Activated naive CD8-positive, alpha-beta T cell treated with anti-CD3 and anti-CD28 coated beads, Interleukin-2, amount 10 ng/mL, durations not matched to agents 7 days and 5 days (primary cell): ENCODE measurements at regions not wholly inside any gene's neighbourhood (a gene's known extent, or its start where the extent isn't known, plus 50 kb on each side); places are given as distances from the start of the nearest gene placed in this dataset.

Experiments
- ATAC-seq: fragments of 150-1000 bp; cut with Tn5 transposase; one replicate; pipeline ENCODE4 v1.10.0; 2021; ENCODE audit warnings: low read depth, moderate library complexity
- POLR2A ChIA-PET: fragments of 350-600 bp; sonication (Branson Sonifier 250); formaldehyde crosslinking; loops from one replicate; lab custom pipeline; 2021; ENCODE audit warnings: antibody characterized with exemption; lab: Charles Lee
- DNase-seq: peaks from one replicate; pipeline ENCODE4 v3.0.0; 2021
- H3K27ac Mint-ChIP-seq: one replicate; pipeline ENCODE4 v1.8.0; 2022; ENCODE audit warnings: mild to moderate bottlenecking, mixed read lengths
- H3K27me3 Mint-ChIP-seq: one replicate; pipeline ENCODE4 v1.8.0; 2022; ENCODE audit warnings: mild to moderate bottlenecking, moderate library complexity, mixed read lengths
- H3K36me3 Mint-ChIP-seq: one replicate; pipeline ENCODE4 v1.8.0; 2021; ENCODE audit warnings: mild to moderate bottlenecking, mixed read lengths
- H3K4me1 Mint-ChIP-seq: one replicate; pipeline ENCODE4 v1.8.0; 2021; ENCODE audit warnings: mixed read lengths
- H3K4me3 Mint-ChIP-seq: one replicate; pipeline ENCODE4 v1.8.0; 2022; ENCODE audit warnings: mild to moderate bottlenecking, moderate library complexity, mixed read lengths
- H3K9me3 Mint-ChIP-seq: one replicate; pipeline ENCODE4 v1.8.0; 2021; ENCODE audit warnings: mixed read lengths

DNA sequence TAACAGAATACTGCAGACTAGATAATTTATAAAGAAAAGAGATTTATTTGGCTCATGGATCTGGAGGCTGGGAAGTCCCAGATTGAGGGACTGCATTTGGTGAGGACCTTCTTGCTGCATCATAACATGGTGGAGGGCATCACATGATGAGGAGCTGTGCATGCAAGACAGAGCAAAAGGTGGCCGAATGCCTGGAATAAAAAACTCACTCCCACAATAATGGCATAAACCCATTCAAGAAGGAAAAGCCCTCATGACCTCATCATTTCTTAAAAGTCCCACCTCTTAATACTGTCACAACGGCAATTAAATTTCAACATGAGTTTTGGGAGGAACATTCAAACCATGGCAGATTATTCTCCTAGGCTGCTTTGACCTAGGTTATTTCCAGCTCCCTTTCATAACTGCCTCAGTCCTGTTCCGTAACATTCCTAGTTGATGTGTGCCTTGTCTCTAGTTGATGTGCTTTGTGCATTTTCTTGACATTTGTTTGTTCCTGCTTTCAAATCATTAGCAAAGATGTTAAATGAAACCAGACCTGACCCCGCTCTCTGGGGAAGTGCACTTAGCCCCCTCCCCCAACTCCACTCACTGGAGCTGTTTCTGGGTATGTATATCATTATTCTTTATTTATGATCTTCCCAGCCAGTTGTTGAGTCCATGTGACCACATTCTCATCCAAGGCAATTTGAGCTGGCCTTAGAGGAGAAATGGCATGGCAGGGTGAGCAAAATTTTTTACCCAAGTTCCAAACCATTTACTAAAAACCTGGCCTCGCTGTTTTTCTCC is 148.5 kb downstream of the GDAP2 start:
- DNase-seq (no peak), ATAC-seq (no peak)
- peaks cover 5% of the 10 kb centered on the region for H3K4me1 Mint-ChIP-seq
- POLR2A ChIA-PET: no interaction called here
- H3K36me3 Mint-ChIP-seq: no peaks in the 10 kb centered on the region
- no peak overlapping the region for H3K4me3 Mint-ChIP-seq
- H3K9me3 Mint-ChIP-seq: peaks cover 2% of the 10 kb centered on the region
- peaks cover 23% of the 10 kb centered on the region for H3K27me3 Mint-ChIP-seq
- no peak overlapping the region for H3K27ac Mint-ChIP-seq

DNA sequence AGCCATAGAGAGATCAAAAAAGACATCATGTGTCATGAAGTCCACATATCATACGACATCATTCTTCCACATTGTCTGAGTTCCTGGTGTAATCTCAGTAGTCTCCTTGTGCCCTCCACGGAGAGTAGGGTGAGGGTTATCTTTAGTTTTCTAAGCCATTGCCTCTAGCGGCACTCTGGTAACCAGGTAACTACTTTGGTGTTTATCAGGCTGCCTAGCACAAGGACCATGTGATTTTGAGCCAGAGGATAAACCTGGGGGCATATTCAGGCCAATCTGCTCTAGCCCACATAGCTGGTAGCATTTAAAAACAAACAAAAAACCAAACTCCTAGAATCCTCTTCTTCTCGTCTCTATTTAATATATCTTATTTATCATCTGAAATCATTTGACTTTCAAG is 147.4 kb downstream of the GDAP2 start:
- Mint-ChIP-seq H3K27me3 (peaks cover 31% of the 10 kb centered on the region), H3K4me1 (peaks cover 5% of the 10 kb centered on the region), H3K36me3 (no peaks in the 10 kb centered on the region), H3K9me3 (peaks cover 2% of the 10 kb centered on the region), H3K27ac (no peak overlapping the region), H3K4me3 (no peak overlapping the region)
- POLR2A ChIA-PET: no interaction called here
- ATAC-seq: no peak
- no peak for DNase-seq

DNA sequence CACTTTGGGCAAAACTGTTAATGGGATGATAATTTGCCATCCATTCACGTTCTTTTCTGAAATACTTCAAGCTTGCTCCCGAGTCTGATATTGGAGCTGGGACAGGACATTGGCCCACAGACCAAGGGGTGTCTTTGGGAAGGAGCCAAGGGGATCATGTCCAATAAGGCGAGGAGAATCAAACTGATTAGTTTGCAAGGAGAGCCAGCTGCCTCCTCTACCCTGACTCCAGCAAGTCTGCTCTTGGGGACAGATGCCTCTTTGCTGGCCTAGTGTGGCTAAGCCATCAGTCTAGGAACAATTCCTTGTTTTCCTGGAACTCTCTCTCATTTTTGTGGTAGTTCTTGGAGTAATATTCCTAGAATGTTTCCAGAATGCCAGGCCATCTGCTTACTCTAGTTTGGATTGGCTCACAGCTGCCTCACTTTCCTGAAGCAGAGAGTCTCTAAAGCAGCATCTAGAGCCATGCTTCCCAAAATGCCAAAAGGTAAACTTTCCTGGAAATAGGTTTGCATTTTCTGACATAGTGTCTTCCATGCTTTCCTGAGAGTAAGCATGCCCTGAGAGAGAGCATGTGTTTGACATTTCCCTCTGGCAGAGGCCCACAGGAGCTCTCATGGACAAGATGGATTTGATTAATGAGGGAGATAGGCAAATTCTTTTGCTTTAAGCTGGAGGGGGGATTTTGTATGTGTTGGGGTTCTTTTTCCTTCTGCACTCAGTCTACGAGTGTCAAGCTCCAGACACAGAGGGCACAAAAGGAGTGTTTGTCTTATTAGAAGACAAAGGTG is 145.6 kb downstream of the GDAP2 start:
- POLR2A ChIA-PET: no interaction called here
- ATAC-seq (no peak), DNase-seq (no peak)
- no peak overlapping the region for H3K27ac Mint-ChIP-seq
- no peaks in the 10 kb centered on the region for H3K36me3 Mint-ChIP-seq
- peaks cover 5% of the 10 kb centered on the region for H3K4me1 Mint-ChIP-seq
- H3K4me3 Mint-ChIP-seq: no peak overlapping the region
- H3K27me3 Mint-ChIP-seq: peaks cover 27% of the 10 kb centered on the region
- H3K9me3 Mint-ChIP-seq: peaks cover 2% of the 10 kb centered on the region

DNA sequence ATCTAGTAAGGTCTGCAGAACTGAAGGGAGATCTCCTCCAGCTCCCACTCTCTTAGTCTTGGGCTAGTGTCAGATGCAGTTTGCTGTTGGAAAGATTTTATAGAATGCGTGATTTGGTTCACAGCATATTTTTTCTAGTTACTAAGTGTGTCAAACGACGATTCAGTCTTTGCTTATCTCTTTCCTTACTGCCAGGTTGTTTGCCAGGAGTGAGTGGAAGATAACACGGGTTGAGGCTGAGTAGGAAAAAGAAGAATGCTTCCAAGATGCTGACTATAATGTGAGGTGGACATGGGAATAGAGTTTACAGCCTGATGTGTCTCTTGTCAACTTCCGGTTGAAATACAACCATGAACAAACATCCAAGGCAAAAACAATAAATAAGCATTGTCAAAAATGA is 141.4 kb downstream of the GDAP2 start:
- POLR2A ChIA-PET: no interaction called here
- peaks cover 2% of the 10 kb centered on the region for H3K9me3 Mint-ChIP-seq
- ATAC-seq (no peak), DNase-seq (no peak)
- H3K4me1 Mint-ChIP-seq: peaks cover 5% of the 10 kb centered on the region
- no peak overlapping the region for H3K4me3 Mint-ChIP-seq
- H3K27ac Mint-ChIP-seq: no peak overlapping the region
- H3K36me3 Mint-ChIP-seq: no peaks in the 10 kb centered on the region
- peaks cover 19% of the 10 kb centered on the region for H3K27me3 Mint-ChIP-seq

DNA sequence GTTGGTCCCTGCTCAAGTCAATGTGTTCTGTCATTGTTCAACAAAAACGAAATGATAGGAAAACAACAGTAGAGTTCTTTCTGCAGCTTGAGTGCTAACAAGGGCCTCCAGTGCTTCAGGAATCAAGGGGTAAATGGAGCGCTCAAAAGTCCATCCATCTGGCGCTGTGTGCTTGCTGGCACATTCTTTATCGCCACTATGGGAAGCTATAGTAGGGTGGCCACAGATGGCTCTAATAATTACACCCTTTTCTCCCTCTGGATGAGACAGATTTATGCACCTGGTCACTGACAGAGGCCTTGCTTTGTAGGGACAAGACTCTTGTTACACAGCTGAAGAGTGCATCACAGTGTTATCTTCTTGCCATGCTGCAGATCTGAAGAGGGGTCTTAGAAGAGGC is 136.0 kb downstream of the GDAP2 start:
- DNase-seq (no peak), ATAC-seq (no peak)
- H3K27ac Mint-ChIP-seq: no peak overlapping the region
- H3K4me1 Mint-ChIP-seq: no peaks in the 10 kb centered on the region
- no peaks in the 10 kb centered on the region for H3K36me3 Mint-ChIP-seq
- H3K27me3 Mint-ChIP-seq: peaks cover 10% of the 10 kb centered on the region
- H3K9me3 Mint-ChIP-seq: no peaks in the 10 kb centered on the region
- POLR2A ChIA-PET: no interaction called here
- H3K4me3 Mint-ChIP-seq: no peak overlapping the region

DNA sequence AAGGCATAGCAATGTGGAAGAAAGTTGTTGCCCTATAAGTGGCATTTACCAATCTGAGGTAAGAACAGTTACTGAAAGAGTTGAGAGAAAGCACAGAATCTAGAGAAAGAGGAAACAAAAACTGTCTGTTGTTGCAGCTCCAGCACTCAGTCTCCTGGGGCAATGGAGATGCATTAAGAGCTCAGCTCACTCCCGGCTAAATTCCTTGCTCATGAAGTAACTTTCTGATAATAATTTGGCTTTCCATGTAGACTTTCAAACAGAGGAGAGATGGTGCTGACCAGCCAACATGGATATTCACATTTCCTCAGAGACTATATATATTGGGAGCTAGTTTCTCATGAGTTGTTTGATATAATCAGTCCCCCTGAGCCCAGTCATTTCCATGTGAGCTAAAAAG is 135.3 kb downstream of the GDAP2 start:
- ATAC-seq: no peak
- Mint-ChIP-seq H3K27ac (no peak overlapping the region), H3K4me1 (no peaks in the 10 kb centered on the region), H3K36me3 (no peaks in the 10 kb centered on the region), H3K27me3 (peaks cover 10% of the 10 kb centered on the region), H3K4me3 (no peak overlapping the region), H3K9me3 (no peaks in the 10 kb centered on the region)
- no peak for DNase-seq
- POLR2A ChIA-PET: no interaction called here

DNA sequence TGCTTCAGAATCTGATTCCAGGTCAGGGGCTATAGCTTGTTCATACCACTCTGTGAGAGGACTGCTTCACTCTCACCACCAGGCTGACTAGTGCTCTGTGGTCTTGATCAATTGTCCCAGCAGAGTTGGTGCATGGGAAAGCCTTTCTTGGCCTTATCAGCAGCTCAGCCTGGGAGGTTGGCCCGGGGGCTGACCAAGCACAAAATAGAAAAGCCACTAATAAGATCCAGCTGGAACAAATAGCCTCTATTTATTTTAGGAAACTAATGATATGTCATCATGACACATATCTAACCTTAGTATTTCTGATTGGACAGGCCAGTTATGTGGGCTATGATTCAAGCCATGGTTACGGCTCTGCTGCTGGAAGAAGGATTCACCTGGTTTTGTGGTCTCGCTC is 134.2 kb downstream of the GDAP2 start:
- DNase-seq (no peak), ATAC-seq (no peak)
- no peaks in the 10 kb centered on the region for H3K36me3 Mint-ChIP-seq
- POLR2A ChIA-PET: no interaction called here
- no peak overlapping the region for H3K4me3 Mint-ChIP-seq
- no peak overlapping the region for H3K27ac Mint-ChIP-seq
- peaks cover 10% of the 10 kb centered on the region for H3K27me3 Mint-ChIP-seq
- H3K9me3 Mint-ChIP-seq: no peaks in the 10 kb centered on the region
- no peaks in the 10 kb centered on the region for H3K4me1 Mint-ChIP-seq

DNA sequence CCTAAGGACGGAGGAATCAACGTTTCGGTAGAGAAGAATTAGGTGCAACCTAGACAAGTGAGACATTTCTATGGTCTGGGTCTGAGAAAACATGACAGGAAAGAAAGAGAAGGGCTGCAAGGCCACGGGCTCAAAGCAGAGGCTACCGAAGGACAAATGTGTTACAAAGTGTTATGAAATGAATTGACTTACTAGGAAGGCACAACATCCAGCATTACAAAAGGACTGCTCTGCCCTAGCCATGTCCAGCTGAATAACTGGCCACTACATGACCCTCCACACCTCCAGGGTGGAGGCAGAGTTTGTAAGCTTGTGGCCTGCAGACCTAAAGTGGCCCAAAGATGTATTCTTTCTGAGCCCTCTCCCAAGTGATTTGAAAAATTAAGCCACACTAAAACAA is 133.6 kb downstream of the GDAP2 start:
- H3K9me3 Mint-ChIP-seq: no peaks in the 10 kb centered on the region
- POLR2A ChIA-PET: no interaction called here
- DNase-seq (no peak), ATAC-seq (no peak)
- H3K4me3 Mint-ChIP-seq: no peak overlapping the region
- H3K4me1 Mint-ChIP-seq: no peaks in the 10 kb centered on the region
- no peaks in the 10 kb centered on the region for H3K36me3 Mint-ChIP-seq
- peaks cover 13% of the 10 kb centered on the region for H3K27me3 Mint-ChIP-seq
- H3K27ac Mint-ChIP-seq: no peak overlapping the region

DNA sequence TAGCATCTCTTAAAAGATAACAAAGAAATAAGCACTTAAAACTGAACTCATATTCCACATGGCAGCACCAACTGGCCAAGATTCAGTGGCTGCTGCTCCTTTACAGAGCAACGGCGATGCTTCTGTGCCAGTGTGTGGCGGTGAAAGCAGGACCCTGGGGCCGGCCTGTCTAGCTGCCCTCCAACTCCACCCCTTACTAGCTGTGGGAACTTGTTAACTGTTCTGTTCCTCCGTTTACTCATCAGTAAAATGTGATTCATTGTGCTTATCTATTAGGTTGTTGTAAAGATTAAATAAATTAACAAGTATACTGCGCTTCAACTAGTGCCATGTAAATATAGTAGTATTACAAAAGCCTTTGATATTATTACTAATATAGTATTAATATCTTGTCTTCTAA is 133.2 kb downstream of the GDAP2 start:
- POLR2A ChIA-PET: no interaction called here
- H3K4me3 Mint-ChIP-seq: no peak overlapping the region

DNA sequence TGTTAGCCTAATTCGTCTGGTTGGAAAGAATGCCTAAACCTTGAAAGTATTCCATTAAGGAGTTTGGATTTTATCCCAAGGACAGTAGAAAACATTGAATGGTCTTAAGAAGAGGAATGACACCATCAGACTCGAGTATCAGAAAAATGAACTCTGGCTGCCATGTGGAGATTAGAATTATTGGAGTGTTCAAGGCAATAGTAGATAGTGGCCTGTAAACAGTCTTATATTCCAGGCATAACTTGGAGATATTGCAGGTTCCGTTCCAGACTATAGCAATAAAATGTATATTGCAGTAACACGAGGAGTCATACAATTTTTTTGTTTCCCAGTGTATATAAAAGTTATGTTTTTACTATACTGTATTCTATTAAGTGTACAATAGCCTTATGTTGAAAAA is 130.9 kb downstream of the GDAP2 start:
- H3K9me3 Mint-ChIP-seq: no peaks in the 10 kb centered on the region
- DNase-seq: no peak
- POLR2A ChIA-PET: no interaction called here
- no peak overlapping the region for H3K27ac Mint-ChIP-seq
- H3K4me3 Mint-ChIP-seq: no peak overlapping the region
- H3K4me1 Mint-ChIP-seq: no peaks in the 10 kb centered on the region
- peaks cover 21% of the 10 kb centered on the region for H3K27me3 Mint-ChIP-seq
- no peak for ATAC-seq
- H3K36me3 Mint-ChIP-seq: no peaks in the 10 kb centered on the region

More for the DNA sequence above, 133.2 kb downstream of the GDAP2 start:
- Mint-ChIP-seq H3K27me3 (peaks cover 16% of the 10 kb centered on the region), H3K27ac (no peak overlapping the region), H3K9me3 (no peaks in the 10 kb centered on the region), H3K36me3 (no peaks in the 10 kb centered on the region), H3K4me1 (no peaks in the 10 kb centered on the region)
- DNase-seq (no peak), ATAC-seq (no peak)

DNA sequence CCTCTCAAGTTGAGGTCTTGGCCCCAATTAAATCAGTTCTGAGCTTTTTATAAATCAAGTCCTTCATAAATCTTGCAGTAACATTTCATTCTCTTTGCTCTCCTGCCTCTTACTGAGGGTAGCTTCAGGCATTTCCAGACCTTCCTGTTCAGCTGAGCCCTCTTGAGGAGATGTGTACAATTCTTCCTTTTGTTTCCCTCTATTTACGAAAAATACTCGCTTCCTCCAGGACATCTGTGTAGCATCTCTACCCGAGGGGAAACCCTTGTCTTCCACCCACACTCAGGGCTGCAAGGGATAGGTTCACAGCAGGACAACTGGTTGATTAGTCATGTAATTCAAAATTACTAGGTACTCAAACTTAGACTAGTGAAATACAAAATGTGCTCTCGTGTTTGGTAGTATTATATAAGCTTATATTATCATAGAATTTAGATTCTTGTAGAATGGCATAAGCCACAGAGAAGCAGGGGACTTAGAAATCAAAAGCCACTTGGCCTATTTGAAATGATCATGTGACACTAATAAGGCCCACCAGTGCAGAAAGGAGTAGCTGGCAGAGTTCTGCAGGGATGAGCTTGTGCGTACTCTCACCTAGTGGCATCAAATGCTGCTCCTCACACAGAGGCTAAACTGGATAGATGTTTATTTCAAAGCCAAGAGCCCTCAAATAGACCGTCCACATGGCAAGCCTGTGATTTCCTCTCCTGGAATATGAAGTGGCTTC is 126.7 kb downstream of the GDAP2 start:
- ATAC-seq: no peak
- Mint-ChIP-seq H3K27ac (no peak overlapping the region), H3K9me3 (no peaks in the 10 kb centered on the region), H3K27me3 (peaks cover 45% of the 10 kb centered on the region), H3K4me3 (no peak overlapping the region), H3K4me1 (no peaks in the 10 kb centered on the region), H3K36me3 (no peaks in the 10 kb centered on the region)
- no peak for DNase-seq
- POLR2A ChIA-PET: no interaction called here

DNA sequence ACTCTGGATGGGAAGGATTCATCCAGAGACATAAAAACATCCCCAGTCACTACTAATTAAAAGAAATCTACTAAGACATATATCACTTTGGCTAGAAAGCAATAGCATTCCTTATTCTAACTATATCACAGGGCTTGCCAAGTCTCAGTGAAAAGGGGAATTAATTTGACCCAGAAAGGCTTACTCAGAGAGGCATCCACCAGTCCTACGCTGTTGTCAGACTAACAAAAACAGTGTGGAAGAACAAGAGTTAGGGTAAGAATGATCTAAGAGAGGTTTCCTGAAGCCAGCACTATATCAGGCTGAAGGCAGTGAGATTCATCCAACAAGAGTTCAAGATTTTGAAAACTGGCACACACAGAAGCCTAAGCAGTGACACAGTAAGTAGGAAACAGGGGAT is 126.1 kb downstream of the GDAP2 start:
- POLR2A ChIA-PET: no interaction called here
- no peak overlapping the region for H3K4me3 Mint-ChIP-seq

DNA sequence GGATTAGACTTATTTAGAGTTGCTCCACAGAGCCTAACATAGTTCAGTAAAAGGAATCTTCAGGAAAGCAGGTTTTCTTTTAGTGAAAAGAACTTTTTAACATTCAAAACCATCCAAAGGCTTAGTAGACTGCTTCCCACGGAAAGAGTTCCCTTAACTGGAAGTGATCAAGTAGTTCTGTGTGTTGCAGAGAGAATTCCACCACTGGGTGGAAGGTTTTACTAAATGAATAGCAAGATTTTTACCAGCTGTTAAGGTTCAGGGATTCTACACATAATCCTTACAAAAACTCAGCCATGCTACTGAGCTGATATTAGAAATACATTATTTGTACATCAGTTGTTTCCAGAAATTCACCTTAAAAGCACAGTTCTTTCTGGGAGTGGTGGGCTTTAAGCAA is 119.7 kb downstream of the GDAP2 start:
- Mint-ChIP-seq H3K27ac (no peak overlapping the region), H3K36me3 (no peaks in the 10 kb centered on the region), H3K9me3 (no peaks in the 10 kb centered on the region), H3K4me3 (no peak overlapping the region), H3K27me3 (peaks cover 30% of the 10 kb centered on the region), H3K4me1 (no peaks in the 10 kb centered on the region)
- POLR2A ChIA-PET: no interaction called here
- ATAC-seq: no peak
- no peak for DNase-seq

More for the DNA sequence above, 126.1 kb downstream of the GDAP2 start:
- DNase-seq (no peak), ATAC-seq (no peak)
- H3K27ac Mint-ChIP-seq: no peak overlapping the region
- no peaks in the 10 kb centered on the region for H3K9me3 Mint-ChIP-seq
- no peaks in the 10 kb centered on the region for H3K4me1 Mint-ChIP-seq
- no peaks in the 10 kb centered on the region for H3K36me3 Mint-ChIP-seq
- peaks cover 48% of the 10 kb centered on the region for H3K27me3 Mint-ChIP-seq
